PC-9 (cell line): ENCODE measurements at regions not wholly inside any gene's neighbourhood (a gene's known extent, or its start where the extent isn't known, plus 50 kb on each side); places are given as distances from the start of the nearest gene placed in this dataset.

Source experiments
- CTCF ChIP-seq: fragments of 200-600 bp; sonication (generic); conservative IDR thresholded peaks from 2 replicates; pipeline ENCODE4 v1.6.1; 2017; ENCODE audit warnings: mixed run types, antibody characterized with exemption, mild to moderate bottlenecking, moderate library complexity
- EZH2 ChIP-seq: fragments of 200-600 bp; sonication (generic); IDR thresholded peaks from 2 replicates; pipeline ENCODE4 v1.8.0; 2017; ENCODE audit warnings: antibody characterized with exemption, low read depth

DNA sequence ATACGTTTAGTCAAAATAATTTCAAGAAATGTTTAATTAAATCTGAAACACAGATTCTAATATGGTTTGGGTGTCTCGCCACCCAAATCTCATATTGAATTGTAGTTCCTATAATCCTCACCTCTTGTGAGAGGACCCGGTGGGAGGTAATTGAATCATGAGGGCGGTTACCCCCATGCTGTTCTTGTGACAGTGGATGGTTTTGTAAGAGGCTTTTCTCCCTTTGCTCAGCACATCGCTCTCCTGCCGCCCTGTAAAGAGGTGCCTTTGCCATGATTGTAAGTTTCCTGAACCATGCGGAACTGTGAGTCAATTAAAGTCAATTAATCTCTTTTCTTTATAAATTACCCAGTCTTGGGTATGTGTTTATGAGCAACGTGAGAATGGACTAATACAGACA lies 1045.1 kb upstream of the POU3F3 start:
- TF ChIP-seq CTCF (no peak), EZH2 (no peak)
